Adrenal gland (tissue), 9 donors: ENCODE measurements at regions not wholly inside any gene's neighbourhood (a gene's known extent, or its start where the extent isn't known, plus 50 kb on each side); places are given as distances from the start of the nearest gene placed in this dataset.

Experiments
- DNase-seq, 7 donors: peaks; one replicate each; pipeline ENCODE4 v3.0.0-alpha.2; 2019 to 2020
- H3K27ac ChIP-seq, 5 donors: fragments of 200-600 bp; sonication (generic) in 4 of 5; 1 replicate in 3 of 5; 2 replicates in 2 of 5; pipeline versions ENCODE4 v1.5.1 to v1.8.0; 2016 to 2020; ENCODE audit warnings: mild to moderate bottlenecking in 1 of 5
- H3K27me3 ChIP-seq: fragments of 200-600 bp; 2 replicates; pipeline ENCODE4 v1.8.0; 2021
- H3K36me3 ChIP-seq, 2 donors: fragments of 200-600 bp; replicated peaks in 1 of 2; 1 replicate in 1 of 2; 2 replicates in 1 of 2; pipeline versions ENCODE4 v1.5.1 to v1.8.0; 2018 to 2022
- H3K4me1 ChIP-seq, 2 donors: fragments of 200-600 bp; replicated peaks in 1 of 2; 1 replicate in 1 of 2; 2 replicates in 1 of 2; pipeline versions ENCODE4 v1.5.1 to v1.8.0; 2018 to 2021
- H3K4me3 ChIP-seq, 4 donors: fragments of 200-600 bp; sonication (generic) in 3 of 4; one replicate each; pipeline ENCODE4 v1.5.1; 2016 to 2018
- H3K9me3 ChIP-seq, 3 donors: fragments of 200-600 bp; sonication (generic) in 1 of 3; replicated peaks in 1 of 3; 1 replicate in 2 of 3; 2 replicates in 1 of 3; pipeline versions ENCODE4 v1.5.1 to v1.8.0; 2016 to 2021
- CTCF ChIP-seq, 6 experiments: fragments of 450-650 bp in 4 of 6; fragments of 200-600 bp in 2 of 6; sonication (generic) in 1 of 6; IDR thresholded peaks; 1 replicate in 5 of 6; 2 replicates in 1 of 6; pipeline versions ENCODE4 v1.5.1 to v1.8.0; 2016 to 2021; ENCODE audit warnings: antibody characterized with exemption in 6 of 6, mild to moderate bottlenecking in 2 of 6, moderate library complexity in 1 of 6
- POLR2A ChIP-seq, 2 donors: fragments of 450-650 bp; IDR thresholded peaks; one replicate each; pipeline ENCODE4 v1.6.1; 2017; ENCODE audit warnings: antibody characterized with exemption in 2 of 2, mild to moderate bottlenecking in 2 of 2, moderate library complexity in 1 of 2
- WGBS, 4 donors: extraction: QIAGEN DNeasy Blood & Tissue Kit in 2 of 4; methylation state at CpG; one replicate each; pipeline versions ENCODE4 v1.1.5 to v1.1.7; 2013 to 2017; 5-methylcytosine and 5-hydroxymethylcytosine counted together
- intact Hi-C, 2 donors: fragments of 100-400 bp; cut with DNase I; formaldehyde crosslinking; loops; one replicate each; pipeline versions ENCODE4 v1.14.1 to v1.15.0; 2022 to 2023
- donor health status: healthy with polysubstance abuse.
- donor health status: Bipolar disorder and iron deficiency.
- donor health status: DM: yes; HTN: yes; CAD: no.
- donor health status: DM: no; HTN: no; CAD: no.
- donor health status: DM: no; HTN: no; CAD: no.

DNA sequence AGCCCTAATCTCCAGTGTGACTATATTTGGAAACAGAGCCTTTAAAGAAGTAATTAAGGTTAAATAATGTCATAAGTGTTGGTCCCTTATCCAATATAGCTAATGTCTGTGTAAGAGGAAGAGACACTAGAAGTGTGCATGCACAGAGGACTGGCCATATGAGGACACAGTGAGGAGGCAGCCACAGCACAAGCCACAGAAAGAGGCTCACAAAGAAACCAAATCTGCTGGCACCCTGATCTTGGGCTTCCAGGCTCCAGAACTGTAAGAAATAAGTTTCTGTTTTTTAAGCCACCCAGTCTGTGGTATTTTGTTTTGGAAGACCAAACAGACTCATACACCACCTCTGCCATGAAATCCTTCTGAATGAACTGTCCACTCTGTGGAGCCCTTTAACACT, 186.4 kb upstream of the SLC39A10 start:
- H3K27ac ChIP-seq = no peak overlapping the region
- no peak for DNase-seq
- TF ChIP-seq CTCF (IDR thresholded peaks at IDR 0.05) (no peak), POLR2A (IDR thresholded peaks at IDR 0.05) (no peak)
- H3K27me3 ChIP-seq = no peaks in the 10 kb centered on the region
- no peak overlapping the region for H3K4me3 ChIP-seq
- no peaks in the 10 kb centered on the region for H3K36me3 ChIP-seq
- no peaks in the 10 kb centered on the region for H3K4me1 ChIP-seq
- intact Hi-C loops = no loop called here
- H3K9me3 ChIP-seq = no peaks in the 10 kb centered on the region

DNA sequence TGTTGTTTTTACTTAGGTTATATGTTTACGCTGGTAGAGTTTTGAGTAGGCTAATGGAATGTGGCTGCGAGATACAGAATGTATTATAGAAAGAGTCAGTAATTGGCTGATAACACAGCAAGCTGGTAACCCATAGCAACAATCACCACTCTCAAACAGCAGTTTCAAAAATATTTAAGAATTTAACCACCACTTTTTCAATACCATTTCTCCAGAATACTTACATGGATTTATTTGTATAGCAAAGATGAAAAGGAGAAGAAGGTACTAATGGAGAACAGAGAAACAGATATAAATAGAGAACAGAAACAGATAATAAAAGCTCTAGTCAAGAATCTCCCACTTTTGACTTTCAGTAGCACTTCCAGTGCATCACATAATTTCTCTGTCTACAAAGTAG, 188.3 kb upstream of the SLC39A10 start:
- H3K4me1 ChIP-seq = no peaks in the 10 kb centered on the region
- no peak for DNase-seq
- WGBS, 4 donors = 84 to 92% (median 87%) methylated on average over 2 of the region's 2 CpGs

DNA sequence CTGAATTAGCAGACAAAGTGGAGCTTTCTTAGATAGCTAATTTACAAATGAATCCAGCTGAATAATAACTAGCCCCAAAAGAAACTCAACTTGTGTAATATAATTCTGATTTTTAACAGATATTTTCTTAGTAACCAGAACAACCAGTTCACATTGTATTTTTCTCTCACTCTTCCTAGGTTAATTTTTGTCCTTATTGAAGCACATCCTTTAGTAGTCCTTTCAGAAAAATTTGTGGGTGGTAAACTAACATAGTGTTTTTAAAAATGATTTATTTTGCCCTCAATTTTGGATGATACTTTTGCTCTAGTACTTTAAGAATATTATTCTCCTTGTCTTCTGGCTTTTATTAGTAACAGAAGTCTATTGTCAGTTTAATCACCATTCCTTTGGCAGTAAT, 190.6 kb upstream of the SLC39A10 start:
- Histone ChIP-seq H3K36me3 (no peaks in the 10 kb centered on the region), H3K9me3 (no peaks in the 10 kb centered on the region), H3K27ac (no peak overlapping the region), H3K4me1 (no peaks in the 10 kb centered on the region), H3K4me3 (no peak overlapping the region), H3K27me3 (no peaks in the 10 kb centered on the region)
- TF ChIP-seq CTCF (IDR thresholded peaks at IDR 0.05) (no peak), POLR2A (IDR thresholded peaks at IDR 0.05) (no peak)
- no peak for DNase-seq
- intact Hi-C loops = no loop called here

More for the DNA sequence above, 188.3 kb upstream of the SLC39A10 start:
- Histone ChIP-seq H3K36me3 (no peaks in the 10 kb centered on the region), H3K4me3 (no peak overlapping the region), H3K27me3 (no peaks in the 10 kb centered on the region), H3K27ac (no peak overlapping the region), H3K9me3 (no peaks in the 10 kb centered on the region)
- TF ChIP-seq POLR2A (IDR thresholded peaks at IDR 0.05) = no peak
- TF ChIP-seq CTCF (IDR thresholded peaks at IDR 0.05) = no peak
- intact Hi-C loops = no loop called here

DNA sequence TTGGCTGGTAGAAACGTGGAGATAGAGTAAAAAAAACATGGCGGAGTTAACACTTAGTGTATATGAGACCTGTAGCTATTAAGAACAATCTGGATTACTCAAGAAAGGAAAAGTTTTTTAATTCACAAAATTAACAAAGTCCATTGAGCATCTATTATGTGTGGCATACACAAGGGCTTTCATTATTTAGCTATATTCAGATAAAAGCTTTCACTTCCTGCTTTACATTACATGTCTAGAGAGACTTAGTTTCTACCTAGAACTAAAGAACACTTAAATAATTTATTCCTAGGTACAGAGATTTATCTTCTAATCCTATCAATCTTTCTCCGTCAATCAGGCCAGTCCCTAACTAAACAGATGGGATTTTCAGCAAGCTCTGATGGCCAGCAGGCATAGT, 196.0 kb upstream of the SLC39A10 start:
- no peaks in the 10 kb centered on the region for H3K36me3 ChIP-seq
- DNase-seq = no peak
- H3K9me3 ChIP-seq = no peaks in the 10 kb centered on the region
- H3K27me3 ChIP-seq = no peaks in the 10 kb centered on the region
- TF ChIP-seq CTCF (IDR thresholded peaks at IDR 0.05) (no peak), POLR2A (IDR thresholded peaks at IDR 0.05) (no peak)
- no peak overlapping the region for H3K4me3 ChIP-seq
- 56 to 58% (median 57%) methylated on average over 3 of the region's 3 CpGs for WGBS, 4 donors
- no peaks in the 10 kb centered on the region for H3K4me1 ChIP-seq
- intact Hi-C loops = no loop called here
- H3K27ac ChIP-seq = no peak overlapping the region
